ENCODE measurements at regions not wholly inside any gene's neighbourhood (a gene's known extent, or its start where the extent isn't known, plus 50 kb on each side); places are given as distances from the start of the nearest gene placed in this dataset.

DNA sequence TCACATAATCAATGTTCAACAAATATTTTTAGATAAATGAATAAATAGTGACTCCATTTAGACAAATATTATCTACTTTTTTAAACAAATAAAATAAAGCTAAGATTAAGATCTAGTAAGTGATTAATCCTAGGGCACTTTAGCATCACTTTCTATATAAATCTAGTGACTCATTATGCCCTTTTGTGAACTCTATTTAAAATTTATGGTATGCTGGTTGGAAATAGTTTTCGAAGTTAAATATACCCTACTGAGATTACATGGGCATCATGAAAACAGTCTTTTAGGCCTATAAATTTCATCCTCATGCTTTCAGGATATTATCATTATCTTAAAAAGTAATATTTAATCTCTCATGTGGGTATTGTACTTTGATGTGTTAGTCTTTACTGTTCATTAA lies 140.4 kb upstream of the UFL1 start:
- Histone ChIP-seq H3K27ac (no peak overlapping the region), H3K9me3 (no peaks in the 10 kb centered on the region), H3K36me3 (no peaks in the 10 kb centered on the region), H3K27me3 (ENCODE audit: low read depth) (no peaks in the 10 kb centered on the region), H3K4me3 (no peak overlapping the region), H3K4me1 (no peaks in the 10 kb centered on the region)
- intact Hi-C loops (cut with DNase I): no loop called here
- TF ChIP-seq, protein P1, sequence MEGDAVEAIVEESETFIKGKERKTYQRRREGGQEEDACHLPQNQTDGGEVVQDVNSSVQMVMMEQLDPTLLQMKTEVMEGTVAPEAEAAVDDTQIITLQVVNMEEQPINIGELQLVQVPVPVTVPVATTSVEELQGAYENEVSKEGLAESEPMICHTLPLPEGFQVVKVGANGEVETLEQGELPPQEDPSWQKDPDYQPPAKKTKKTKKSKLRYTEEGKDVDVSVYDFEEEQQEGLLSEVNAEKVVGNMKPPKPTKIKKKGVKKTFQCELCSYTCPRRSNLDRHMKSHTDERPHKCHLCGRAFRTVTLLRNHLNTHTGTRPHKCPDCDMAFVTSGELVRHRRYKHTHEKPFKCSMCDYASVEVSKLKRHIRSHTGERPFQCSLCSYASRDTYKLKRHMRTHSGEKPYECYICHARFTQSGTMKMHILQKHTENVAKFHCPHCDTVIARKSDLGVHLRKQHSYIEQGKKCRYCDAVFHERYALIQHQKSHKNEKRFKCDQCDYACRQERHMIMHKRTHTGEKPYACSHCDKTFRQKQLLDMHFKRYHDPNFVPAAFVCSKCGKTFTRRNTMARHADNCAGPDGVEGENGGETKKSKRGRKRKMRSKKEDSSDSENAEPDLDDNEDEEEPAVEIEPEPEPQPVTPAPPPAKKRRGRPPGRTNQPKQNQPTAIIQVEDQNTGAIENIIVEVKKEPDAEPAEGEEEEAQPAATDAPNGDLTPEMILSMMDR (IDR thresholded peaks at IDR 0.05): no peak
- ATAC-seq (no peak), DNase-seq (no peak)

DNA sequence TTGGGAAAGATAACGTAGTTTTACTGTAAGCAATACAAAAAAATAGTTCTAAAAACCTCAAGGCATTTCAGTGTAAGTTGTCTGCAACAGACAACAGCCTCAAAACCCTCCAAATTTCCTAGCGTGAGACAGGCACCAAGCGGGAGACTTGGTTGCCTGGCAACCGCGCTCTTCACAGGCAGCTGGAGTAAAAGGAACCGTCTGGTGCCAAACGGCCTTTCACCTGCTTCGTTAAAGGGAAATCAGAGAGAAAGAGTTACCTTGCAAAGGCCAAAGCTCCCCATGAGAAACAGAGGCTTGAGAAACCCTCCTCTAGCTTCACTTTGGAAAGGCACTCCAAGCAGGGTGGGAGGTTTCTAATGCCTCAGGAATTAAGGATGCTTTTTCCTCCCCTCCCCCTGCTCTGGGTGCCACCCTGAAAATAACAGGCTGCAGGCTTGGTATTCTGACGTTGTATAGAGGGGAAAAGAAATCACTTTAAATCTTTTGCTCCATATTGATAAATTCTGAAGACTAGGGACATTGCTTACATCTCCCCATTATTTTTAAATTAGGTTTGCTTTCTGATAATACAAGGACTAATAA lies 129.7 kb upstream of the UFL1 start:
- no peak for ATAC-seq
- no peaks in the 10 kb centered on the region for H3K36me3 ChIP-seq
- TF ChIP-seq, protein P1 (IDR thresholded peaks at IDR 0.05): no peak
- no peaks in the 10 kb centered on the region for H3K9me3 ChIP-seq
- intact Hi-C loops (cut with DNase I): no loop called here
- H3K27me3 ChIP-seq (ENCODE audit: low read depth): no peaks in the 10 kb centered on the region
- peak; percentile 45 for DNase-seq
- H3K4me1 ChIP-seq: no peaks in the 10 kb centered on the region
- H3K4me3 ChIP-seq: no peak overlapping the region
- no peak overlapping the region for H3K27ac ChIP-seq

DNA sequence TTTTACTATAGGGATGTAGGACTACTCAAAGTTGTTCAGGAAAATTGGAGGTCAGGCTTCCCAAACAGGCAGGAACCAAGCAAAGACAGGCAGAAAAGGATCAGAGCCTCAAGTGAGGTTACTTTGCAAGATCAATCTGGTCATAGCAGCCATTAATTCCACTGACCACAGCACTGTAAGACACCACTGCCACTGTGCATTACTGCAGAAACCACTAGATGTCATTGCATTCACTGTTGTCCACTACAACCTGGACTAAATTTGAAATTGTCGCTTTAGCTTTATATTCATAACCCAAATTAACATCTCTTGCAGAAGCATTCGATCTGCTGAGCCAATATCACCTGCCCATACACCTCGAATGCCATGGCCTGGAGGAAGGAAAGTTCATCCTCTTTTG lies 126.9 kb upstream of the UFL1 start:
- DNase-seq: no peak
- H3K27ac ChIP-seq: no peak overlapping the region
- TF ChIP-seq, protein P1 (IDR thresholded peaks at IDR 0.05): no peak
- H3K36me3 ChIP-seq: no peaks in the 10 kb centered on the region
- H3K27me3 ChIP-seq (ENCODE audit: low read depth): no peaks in the 10 kb centered on the region
- H3K4me1 ChIP-seq: no peaks in the 10 kb centered on the region
- no peak for ATAC-seq
- no peak overlapping the region for H3K4me3 ChIP-seq
- intact Hi-C loops (cut with DNase I): no loop called here
- no peaks in the 10 kb centered on the region for H3K9me3 ChIP-seq

DNA sequence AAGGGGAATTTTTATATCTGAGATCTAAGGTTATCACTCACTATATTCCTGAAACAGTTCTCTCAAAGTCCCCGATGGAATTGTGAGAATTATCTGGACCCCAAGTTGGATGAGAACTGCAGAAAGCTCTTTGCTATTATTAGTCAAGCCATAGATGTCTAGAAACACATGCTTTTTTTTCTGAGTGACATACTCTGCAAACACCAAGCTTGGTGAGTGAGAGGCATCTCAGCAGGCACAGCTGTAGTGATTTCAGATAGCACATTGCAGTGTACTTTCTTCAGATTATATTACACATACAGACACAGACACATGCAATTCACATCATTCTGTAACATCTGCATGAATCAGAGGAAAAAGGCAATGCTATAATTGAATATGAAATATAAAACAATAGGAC lies 111.1 kb upstream of the UFL1 start:
- Histone ChIP-seq H3K27ac (no peak overlapping the region), H3K4me3 (no peak overlapping the region), H3K36me3 (no peaks in the 10 kb centered on the region), H3K4me1 (no peaks in the 10 kb centered on the region), H3K9me3 (no peaks in the 10 kb centered on the region), H3K27me3 (ENCODE audit: low read depth) (no peaks in the 10 kb centered on the region)
- intact Hi-C loops (cut with DNase I): no loop called here
- no peak for DNase-seq
- TF ChIP-seq, protein P1 (IDR thresholded peaks at IDR 0.05): no peak
- no peak for ATAC-seq

DNA sequence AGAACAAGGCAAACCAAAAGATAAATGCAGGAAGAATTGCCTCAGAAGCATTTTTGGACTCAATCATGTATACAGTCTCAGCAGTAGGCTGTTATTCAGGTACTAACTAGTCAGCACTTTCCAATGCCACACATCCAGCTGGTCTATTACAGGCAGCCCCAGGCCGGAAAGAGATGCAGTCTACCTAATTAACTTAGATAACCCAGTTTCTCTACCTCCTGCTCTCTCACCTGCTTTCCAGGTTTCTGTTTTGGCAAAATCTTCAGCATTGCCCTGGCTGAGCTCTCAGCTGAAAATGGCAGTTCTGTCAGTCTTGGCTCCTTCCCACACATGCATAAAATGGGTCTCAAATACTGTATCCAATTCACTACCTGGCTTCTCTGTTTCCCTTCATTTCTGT lies 101.3 kb upstream of the UFL1 start:
- Histone ChIP-seq H3K4me1 (no peaks in the 10 kb centered on the region), H3K27ac (no peak overlapping the region), H3K36me3 (no peaks in the 10 kb centered on the region), H3K4me3 (no peak overlapping the region), H3K27me3 (ENCODE audit: low read depth) (no peaks in the 10 kb centered on the region), H3K9me3 (no peaks in the 10 kb centered on the region)
- DNase-seq: no peak
- ATAC-seq: no peak
- intact Hi-C loops (cut with DNase I): no loop called here
- TF ChIP-seq, protein P1 (IDR thresholded peaks at IDR 0.05): no peak

DNA sequence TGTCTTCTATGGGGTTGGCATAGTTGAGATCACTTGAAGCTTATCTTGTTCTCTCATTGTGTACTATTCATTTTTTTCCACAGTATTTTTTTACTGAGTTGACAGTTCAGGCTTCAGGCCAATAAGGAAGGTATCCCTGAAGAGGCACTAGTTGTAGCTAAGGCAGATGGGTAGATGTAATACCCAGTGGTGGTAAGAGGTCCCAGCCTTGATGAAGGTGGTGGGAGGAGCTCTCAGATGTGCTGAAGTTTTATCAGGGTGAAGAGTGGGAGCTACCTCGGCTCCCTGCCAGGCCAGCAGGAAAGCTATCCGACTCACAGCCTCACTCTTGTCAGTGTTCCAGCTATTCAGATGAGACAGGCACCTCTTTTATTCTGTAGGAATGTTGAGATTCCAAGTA lies 87.7 kb upstream of the UFL1 start:
- H3K4me3 ChIP-seq: no peak overlapping the region
- DNase-seq (no peak), ATAC-seq (no peak)
- no peaks in the 10 kb centered on the region for H3K36me3 ChIP-seq
- H3K27ac ChIP-seq: no peak overlapping the region
- H3K9me3 ChIP-seq: no peaks in the 10 kb centered on the region
- intact Hi-C loops (cut with DNase I): no loop called here
- H3K4me1 ChIP-seq: no peaks in the 10 kb centered on the region
- TF ChIP-seq, protein P1 (IDR thresholded peaks at IDR 0.05): no peak
- H3K27me3 ChIP-seq (ENCODE audit: low read depth): no peaks in the 10 kb centered on the region

Measured in lower lobe of right lung (tissue), 2 donors.